Sciatic nerve (tissue), 2 donors: ENCODE measurements at regions not wholly inside any gene's neighbourhood (a gene's known extent, or its start where the extent isn't known, plus 50 kb on each side); places are given as distances from the start of the nearest gene placed in this dataset.
"Not testable (repeated sequence)": the region's sequence is repeated elsewhere in the genome, so short reads cannot be mapped to it uniquely, and the experiment has no call there.

Source experiments
- ATAC-seq: fragments of 200-7000 bp; cut with Tn5 transposase; one replicate; pipeline ENCODE4 v1.9.1; 2020; ENCODE audit warnings: mild to moderate bottlenecking, moderate library complexity
- DNase-seq: peaks from one replicate; pipeline ENCODE4 v3.0.0-alpha.2; 2020; ENCODE audit warnings: low spot score
- intact Hi-C: fragments of 100-400 bp; cut with DNase I; formaldehyde crosslinking; loops from one replicate; pipeline ENCODE4 v1.14.2; 2022
- donor health status: DM: no; HTN: no; CAD: no.
- donor health status: DM: no; HTN: no; CAD: no.

DNA sequence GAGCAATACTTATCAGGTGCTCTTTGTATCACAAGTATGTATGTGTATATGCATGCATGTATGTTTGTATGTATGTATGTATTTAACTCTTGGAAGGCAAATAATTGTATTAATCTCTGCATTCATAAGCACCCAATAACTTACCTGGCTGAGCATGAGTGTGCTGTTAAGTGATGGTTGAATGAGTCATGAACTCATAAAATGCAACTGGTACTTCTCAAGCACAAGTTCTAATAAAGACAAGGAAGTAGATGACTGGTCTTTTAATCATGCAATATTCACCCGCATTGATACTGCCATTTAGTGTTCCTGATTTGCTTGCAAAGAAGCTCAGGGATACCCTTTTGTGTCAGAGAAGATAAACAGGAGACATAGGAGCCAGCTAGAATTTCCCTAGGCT lies 204.9 kb upstream of the TRPM3 start:
- intact Hi-C loops, result no loop called here
- DNase-seq, result no peak
- ATAC-seq, result no peak

DNA sequence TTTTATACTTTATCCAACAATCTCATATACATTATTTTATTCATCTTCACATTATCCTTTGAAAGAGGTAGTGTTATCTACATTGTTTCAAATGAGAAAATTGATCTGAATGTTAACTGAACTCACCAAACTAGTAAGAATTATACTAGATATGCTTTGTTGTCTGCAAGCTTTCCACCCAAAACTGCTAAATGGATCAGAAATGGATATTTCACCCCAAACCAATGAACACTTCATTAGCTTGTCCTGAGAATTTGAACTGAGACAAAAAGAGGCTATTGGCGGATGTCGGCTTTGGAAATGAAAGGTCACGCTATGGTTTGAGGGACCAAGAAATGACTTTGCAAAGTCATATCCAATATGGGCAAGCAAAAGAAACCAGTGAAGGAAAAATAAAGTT lies 201.9 kb upstream of the TRPM3 start:
- ATAC-seq (no peak), DNase-seq (no peak)
- intact Hi-C loops, result no loop called here

DNA sequence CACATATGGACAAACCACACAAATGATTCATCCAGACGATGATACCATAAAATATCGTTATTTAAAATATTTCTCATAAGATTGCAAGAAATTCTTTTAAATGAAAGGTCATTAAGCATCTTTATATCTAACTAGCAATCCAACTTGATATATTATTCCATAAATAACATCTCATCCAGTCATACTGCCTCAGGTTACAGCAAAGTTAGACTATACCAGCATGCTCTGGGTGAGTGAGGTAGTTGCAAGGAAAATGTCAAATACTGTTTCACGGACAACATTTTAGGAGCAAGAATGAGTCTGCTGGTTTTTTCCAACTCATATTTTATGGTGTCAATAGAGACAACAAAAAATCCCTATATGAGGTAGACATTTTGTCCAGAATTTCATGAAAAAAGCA lies 200.9 kb upstream of the TRPM3 start:
- intact Hi-C loops, result no loop called here
- no peak for DNase-seq
- no peak for ATAC-seq

DNA sequence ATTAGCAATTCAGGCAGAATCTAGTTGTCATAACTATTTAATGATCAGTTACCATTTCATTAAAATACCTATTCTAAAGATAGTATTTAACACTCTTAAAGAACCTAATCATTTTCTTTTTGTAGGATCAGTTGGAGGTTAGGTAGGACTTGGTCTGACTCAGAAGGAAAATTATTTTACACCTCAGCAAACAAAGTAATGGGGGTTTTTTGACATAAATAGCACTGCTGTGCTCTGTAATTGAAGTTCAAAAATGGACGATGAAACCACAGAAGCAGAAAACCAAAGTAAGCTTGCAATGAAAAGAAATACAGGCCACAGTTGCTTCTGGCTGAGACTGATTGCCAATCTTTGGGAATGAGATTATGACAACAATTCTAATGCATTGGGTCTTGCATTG lies 187.0 kb upstream of the TRPM3 start:
- ATAC-seq, result no peak
- DNase-seq, result no peak
- intact Hi-C loops, result no loop called here

DNA sequence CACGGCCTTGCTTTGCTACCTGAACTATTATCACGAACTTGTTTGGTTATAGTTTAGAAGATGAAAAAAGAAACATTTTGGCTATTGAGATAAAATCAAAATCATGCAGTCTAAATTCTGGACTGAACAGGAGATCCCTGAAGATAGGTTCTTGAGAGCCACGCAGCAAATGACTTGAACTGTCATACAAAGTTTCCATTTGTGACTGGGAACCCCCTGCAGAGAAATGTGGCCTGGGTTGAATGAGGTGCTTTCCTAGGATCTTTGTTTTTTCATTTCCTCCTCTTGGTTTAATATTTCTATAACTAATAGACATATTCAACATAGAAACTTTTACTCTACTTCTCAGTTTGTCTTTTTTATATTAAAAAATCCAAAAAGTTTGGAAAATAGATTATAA lies 184.7 kb upstream of the TRPM3 start:
- ATAC-seq (no peak), DNase-seq (no peak)
- intact Hi-C loops, result no loop called here

DNA sequence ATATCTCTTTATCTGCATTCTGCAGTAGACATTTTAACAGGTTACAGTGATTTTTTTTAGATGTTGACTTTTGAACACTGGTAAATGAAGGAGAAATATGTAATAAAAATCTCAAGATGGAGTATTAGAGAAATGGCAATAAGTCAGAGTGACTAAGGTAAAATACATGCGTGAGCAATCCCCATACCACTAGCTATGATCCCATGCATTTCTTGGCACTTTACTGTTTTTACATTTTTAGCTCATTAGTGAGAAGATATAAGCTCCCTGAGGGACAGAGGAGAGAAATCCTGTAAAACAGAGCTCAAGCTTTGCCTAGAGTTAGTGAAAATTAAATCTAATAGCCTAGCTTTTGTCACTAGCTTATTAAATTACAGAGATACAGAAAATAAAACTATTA lies 181.9 kb upstream of the TRPM3 start:
- ATAC-seq, result no peak
- intact Hi-C loops, result no loop called here
- no peak for DNase-seq

DNA sequence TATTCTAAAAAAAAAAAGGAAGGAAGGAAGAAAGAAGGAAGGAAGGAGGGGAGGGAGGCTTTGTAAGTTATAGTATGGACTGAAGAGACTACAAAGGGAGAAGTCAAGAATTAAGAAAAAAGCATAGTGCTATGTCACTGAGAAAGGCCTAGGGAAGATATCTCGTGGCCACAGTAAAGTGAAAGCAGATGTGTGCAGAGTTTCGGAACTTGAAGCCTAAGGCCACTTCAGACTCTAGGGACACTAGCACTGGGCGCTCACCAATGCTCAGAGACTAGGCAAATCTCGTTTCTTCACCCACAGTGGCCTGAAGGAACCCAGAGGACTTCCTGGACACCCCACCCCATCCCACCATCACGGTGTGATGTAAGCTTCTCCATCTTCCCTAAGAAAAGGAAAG lies 181.4 kb upstream of the TRPM3 start:
- DNase-seq, result no peak
- intact Hi-C loops, result no loop called here
- no peak for ATAC-seq

DNA sequence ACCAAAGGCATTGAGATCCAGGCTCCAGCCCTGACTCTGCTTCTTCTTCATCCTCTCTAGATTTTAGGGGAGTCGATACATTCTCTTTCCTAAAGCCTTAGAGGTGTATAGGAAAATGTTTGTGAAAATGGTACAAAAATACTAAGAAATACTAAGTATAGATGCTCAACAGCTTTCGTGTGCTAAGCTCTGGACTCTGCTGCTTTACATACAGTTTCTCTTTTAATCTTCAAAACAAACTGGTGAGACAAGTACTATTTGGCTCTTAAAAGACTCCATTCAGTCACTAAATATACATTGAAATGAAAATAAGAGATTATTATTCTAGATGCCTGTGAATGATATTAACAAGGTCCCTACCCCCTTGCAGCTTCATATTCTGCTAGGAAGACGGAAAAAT lies 174.5 kb upstream of the TRPM3 start:
- no peak for DNase-seq
- intact Hi-C loops, result no loop called here
- ATAC-seq, result no peak

DNA sequence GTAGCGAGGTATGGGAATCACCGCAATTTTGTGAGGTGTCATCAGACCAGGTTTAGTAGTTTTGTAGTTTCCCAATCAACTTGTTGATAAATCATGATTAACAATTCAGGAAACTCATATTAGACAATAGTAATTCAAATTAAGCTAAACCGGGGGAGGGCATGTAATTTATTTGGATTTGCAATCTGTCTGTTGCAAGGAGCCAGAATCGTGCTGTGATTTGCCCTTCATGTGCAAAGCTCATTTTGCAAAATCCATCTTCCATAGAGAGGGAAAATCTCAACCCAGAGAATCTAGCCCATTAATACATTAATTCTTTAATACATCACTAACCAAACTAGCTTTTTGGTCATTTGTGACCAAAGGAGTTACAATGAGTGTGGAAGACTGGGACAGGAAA lies 164.7 kb upstream of the TRPM3 start:
- intact Hi-C loops, result no loop called here
- ATAC-seq (no peak), DNase-seq (no peak)

DNA sequence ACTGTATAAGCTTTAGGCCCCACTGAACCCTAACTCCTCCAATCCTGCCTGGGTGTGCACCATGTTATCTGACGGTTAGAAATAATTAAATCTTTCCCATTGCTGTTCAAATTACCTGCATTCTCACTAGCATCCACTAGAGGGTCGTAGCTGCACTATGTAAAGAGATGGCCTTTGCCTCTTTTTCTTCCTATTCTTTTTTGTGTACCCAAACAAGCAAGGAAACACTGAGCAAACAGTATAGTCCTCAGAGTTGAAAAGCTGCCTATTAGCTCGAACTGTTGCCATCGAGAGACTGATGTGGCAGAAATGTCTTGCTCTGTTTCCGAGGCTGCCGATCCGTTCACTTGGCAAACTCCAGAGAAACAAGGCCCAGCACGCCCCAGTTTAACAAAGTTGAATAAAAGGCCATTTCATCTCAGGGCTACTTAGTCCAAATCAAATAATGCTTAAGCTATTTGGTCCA lies 163.8 kb upstream of the TRPM3 start:
- no peak for DNase-seq
- intact Hi-C loops, result no loop called here
- ATAC-seq, result peak; percentile 87

DNA sequence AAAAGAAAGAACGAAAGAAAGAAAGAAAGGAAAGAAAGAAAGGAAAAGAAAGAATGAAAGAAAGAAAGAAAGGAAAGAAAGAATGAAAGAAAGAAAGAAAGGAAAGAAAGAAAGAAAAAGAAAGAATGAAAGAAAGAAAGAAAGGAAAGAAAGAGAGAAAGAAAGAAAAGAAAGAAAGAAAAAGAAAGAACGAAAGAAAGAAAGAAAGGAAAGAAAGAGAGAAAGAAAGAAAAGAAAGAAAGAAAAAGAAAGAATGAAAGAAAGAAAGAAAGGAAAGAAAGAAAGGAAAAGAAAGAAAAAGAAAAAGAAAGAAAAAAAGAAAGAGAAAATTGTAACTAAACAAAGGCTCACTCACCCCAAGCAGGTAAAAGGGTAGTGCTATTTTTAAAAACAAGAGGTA lies 160.7 kb upstream of the TRPM3 start:
- DNase-seq, intact Hi-C loops, ATAC-seq: not testable (repeated sequence)

DNA sequence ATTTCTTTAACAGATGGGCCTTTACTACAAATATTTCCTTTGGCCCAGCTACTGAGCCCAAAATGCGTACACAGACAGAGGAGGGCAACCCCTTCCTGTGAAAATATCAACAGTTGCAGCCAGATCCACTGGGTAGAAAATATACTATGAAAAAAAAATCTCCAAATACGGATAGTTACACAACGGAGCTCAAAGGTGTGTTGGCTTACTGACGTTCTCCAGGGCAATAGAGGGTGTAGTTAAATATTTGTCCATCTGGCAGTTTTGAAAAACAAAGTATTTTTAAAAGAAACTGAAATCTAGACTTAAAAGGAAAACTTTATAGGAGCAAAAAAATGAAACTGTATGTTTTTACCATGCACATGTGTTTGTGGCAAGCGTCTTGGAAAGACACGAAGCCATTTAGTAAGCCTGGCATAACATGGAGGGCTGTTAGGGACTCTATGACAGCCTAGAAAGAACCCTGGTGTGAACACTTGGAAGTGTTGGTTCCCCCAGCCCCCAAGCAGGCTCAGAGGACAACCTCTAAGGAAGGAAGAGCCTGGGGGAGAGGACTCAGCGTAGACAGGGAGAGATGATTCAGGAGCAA lies 157.8 kb upstream of the TRPM3 start:
- intact Hi-C loops, result no loop called here
- peak; percentile 73 for ATAC-seq
- no peak for DNase-seq

DNA sequence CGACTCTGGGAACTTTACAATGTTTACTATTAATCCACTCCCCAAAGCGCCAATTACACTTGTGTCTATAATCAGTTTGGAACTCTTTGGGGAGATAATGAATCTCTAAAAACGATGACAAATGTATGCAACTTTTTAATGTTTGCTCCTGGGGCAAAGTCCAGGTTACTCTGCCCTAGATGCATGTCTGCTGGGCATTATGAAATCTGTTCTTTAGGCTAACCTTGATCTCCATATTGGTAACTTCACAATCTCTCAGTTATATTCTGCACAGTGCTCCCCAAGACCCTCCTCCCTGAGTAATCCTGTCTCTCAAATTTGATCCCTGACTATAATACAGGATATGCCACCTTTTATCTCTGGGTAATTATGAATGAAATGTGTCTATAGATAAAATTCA lies 152.2 kb upstream of the TRPM3 start:
- ATAC-seq (no peak), DNase-seq (no peak)
- intact Hi-C loops, result no loop called here

DNA sequence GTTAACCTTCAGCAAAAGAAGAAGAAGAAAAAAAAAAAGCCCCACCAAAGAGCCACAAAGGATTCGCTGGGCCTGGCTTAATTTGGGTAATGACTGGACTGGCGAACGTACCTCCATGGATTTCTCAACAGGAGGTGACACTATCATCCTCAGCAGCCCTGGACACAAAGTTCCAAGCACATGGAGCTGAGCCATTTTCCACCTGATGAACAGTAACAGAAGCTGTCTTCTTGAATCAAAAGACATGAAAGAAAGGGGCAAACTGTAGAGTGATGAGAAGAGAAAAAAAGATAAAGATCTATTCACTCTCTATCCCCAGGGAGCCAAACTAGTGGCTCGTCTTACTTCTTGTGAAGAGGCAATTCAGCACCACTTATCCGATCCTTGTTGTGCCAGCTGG lies 150.2 kb upstream of the TRPM3 start:
- ATAC-seq, result no peak
- intact Hi-C loops, result no loop called here
- DNase-seq, result no peak

DNA sequence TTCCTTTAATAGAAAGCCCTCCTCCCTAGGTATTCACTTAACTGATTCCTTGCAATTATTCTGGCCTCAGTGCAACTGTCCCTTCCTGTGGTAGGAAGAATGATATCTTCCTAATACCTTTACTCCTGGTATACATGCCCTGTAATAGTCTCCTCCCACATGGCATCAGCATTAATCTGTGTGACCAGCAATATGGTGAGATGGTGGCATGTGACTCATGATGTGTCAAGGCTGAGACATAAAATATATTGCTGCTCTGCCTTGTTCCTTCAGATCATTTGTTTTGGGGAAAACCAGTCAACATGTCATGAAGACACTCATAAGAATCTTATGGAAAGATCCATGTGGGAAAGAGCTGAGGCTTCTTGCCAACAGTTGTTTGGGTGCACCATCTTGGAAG lies 149.1 kb upstream of the TRPM3 start:
- ATAC-seq (no peak), DNase-seq (no peak)
- intact Hi-C loops, result no loop called here

DNA sequence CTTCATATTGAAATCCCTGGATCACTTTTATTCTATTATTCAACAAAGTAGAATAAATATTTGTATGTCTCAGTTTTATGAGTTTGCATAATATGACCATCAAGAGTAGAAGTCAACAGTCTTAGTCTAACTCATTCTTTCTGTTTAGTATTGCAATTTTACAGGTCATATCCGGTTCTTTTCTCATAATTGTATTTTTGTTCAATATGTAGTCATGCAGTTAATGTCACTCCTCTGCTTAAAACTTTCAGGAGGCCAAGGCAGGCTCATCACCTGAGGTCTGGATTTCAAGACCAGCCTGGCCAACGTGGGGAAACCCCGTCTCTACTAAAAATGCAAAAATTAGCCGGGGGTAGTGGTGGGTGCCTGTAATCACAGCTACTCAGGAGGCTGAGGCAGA lies 148.4 kb upstream of the TRPM3 start:
- ATAC-seq (no peak), DNase-seq (no peak)
- intact Hi-C loops, result no loop called here

DNA sequence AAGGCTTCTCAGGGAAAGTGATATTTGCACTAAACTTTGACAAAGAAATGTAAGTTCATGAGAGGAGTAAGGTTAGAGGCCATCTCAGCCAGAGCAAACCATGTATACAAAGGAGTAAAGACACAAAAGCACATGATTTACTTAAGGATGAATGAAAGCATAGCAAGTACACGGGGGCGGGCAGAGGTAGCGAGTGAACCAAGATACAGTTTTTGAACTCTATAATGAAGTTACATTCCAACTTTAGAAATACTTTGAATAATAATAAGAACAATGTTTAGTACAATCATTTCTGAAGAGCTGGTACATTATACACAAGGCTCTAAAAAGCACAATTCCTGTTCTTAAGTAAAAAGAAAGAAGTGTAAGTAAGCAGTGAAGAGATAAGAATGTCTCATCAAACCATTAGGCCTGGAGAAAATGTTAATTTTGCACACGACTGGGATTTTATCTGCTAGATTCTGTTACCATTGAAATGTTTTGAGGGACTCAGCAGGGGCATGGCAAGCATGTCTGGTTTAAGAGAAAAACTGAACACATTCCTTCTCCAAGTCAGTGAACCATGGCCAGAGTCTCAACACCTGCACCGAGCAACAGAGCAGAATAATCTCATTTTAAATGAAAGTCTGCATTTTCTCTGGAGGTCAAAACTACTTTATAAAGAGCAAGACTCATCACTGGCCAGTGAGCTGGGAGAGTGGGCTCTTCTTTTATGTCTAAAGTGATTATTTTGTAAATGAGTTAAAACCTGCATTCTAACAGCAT lies 147.6 kb upstream of the TRPM3 start:
- DNase-seq (no peak), ATAC-seq (no peak)
- intact Hi-C loops, result no loop called here

DNA sequence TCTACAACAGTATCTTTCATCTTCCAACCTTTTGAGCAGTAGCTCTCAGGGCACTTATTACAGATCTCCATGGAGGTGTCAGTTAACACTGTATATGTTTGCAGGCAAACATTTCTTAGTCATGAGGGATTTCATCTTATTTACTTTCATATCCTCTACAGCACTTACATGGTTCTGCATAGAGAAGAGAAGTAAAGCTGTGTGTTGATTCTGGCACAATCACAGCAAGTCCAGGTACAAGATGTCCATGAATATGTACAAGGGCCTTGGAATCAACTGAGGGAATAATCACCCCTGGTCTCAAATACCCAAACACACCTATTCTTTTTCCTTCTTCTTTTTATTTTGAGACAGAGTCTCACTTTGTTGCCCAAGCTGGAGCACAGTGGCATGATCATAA lies 142.0 kb upstream of the TRPM3 start:
- DNase-seq (no peak), ATAC-seq (no peak)
- intact Hi-C loops, result no loop called here

DNA sequence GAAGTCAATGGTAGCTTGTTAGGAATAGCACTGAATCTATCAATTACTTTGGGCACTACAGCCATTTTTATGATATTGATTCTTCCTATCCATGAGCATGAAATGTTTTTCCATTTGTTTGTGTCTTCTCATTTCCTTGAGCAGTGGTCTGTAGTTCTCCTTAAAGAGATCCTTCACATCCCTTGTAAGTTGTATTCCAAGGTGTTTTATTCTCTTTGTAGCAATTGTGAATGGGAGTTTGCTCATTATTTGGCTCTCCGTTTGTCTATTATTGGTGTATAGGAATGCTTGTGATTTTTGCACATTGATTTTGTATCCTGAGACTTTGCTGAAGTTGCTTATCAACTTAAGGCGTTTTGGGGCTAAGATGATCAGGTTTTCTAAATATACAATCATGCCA lies 139.0 kb upstream of the TRPM3 start:
- intact Hi-C loops, DNase-seq, ATAC-seq: not testable (repeated sequence)

DNA sequence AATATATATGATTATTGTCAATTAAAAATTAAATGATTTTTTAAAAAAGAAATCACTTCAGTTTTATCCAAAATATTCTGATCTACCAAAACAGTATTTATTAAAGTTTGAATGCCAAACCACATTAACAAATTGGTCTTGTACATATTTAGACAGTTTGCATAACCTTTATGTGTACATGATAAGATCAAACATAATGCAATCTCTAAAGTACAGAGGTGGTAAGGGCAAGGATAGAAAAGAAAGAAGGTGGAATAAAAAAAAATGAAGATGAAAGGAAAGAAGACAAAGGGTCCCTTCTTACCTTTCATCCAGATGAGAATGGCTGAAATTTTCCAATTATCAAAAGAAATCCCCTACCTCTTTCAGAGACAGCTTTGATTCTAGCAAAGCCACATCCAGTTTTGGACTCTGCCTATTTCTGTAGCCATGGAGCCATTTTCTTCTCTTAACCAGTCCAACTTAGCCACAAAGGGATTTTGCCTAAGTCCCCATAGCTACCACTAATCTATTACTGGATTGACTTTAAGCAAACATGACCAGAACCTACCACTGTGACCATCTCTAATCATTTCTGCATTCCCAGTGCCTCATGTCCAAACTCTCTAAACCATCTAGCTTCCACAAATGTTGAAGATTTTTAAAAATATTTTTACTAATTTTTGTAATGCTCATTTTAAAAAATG lies 133.3 kb upstream of the TRPM3 start:
- intact Hi-C loops, result loop anchor here (10.0 kb wide), 1 partner anchor 610 kb away; no protein-coding TSS in a partner anchor
- DNase-seq (no peak), ATAC-seq (no peak)
